Fibroblast of mammary gland (primary cell): ENCODE measurements at regions not wholly inside any gene's neighbourhood (a gene's known extent, or its start where the extent isn't known, plus 50 kb on each side); places are given as distances from the start of the nearest gene placed in this dataset.

Source experiments
- DNase-seq: peaks from one replicate; pipeline ENCODE4 v3.0.0-alpha.2; 2010; ENCODE audit warnings: low read depth
- H3K4me3 ChIP-seq: 2 replicates; pipeline ENCODE4 v1.5.1; 2011; ENCODE audit warnings: low read depth, mild to moderate bottlenecking, low read length, moderate library complexity; ENCODE audit not compliant: control insufficient read depth
- CTCF ChIP-seq: conservative IDR thresholded peaks from 2 replicates; pipeline ENCODE4 v1.5.1; 2011; ENCODE audit warnings: low read depth, low read length, inconsistent platforms; ENCODE audit not compliant: control insufficient read depth, insufficient read depth

- no peak overlapping the region for H3K4me3 ChIP-seq
- no peak for TF ChIP-seq CTCF
- no peak for DNase-seq
Observed at GRCh38 chr2:168356477-168356835, 99.6 kb upstream of the CERS6 start.

GRCh38 chr2:168357797-168358472, 98.1 kb upstream of the CERS6 start:
- no peak for TF ChIP-seq CTCF
- H3K4me3 ChIP-seq: no peak overlapping the region
- no peak for DNase-seq

- no peak for DNase-seq
- TF ChIP-seq CTCF: no peak
- no peak overlapping the region for H3K4me3 ChIP-seq
Observed at GRCh38 chr2:168359082-168359481, 97.0 kb upstream of the CERS6 start.

- H3K4me3 ChIP-seq: no peak overlapping the region
- TF ChIP-seq CTCF: no peak
- DNase-seq: no peak
Observed at GRCh38 chr2:168363347-168364092, 92.6 kb upstream of the CERS6 start.

- no peak for TF ChIP-seq CTCF
- no peak for DNase-seq
- no peak overlapping the region for H3K4me3 ChIP-seq
Observed at GRCh38 chr2:168365094-168365621, 90.9 kb upstream of the CERS6 start.

GRCh38 chr2:168369031-168369430, 87.0 kb upstream of the CERS6 start:
- DNase-seq: no peak
- no peak overlapping the region for H3K4me3 ChIP-seq
- TF ChIP-seq CTCF: no peak
